NCI-H2227 treated with DMSO at 0.1 percent for 48 hours (cell line): ENCODE measurements at regions not wholly inside any gene's neighbourhood (a gene's known extent, or its start where the extent isn't known, plus 50 kb on each side); places are given as distances from the start of the nearest gene placed in this dataset.

ENCODE experiments used
- DNase-seq: peaks from one replicate; lab custom pipeline; 2025; lab: John Stamatoyannopoulos, UW

DNA sequence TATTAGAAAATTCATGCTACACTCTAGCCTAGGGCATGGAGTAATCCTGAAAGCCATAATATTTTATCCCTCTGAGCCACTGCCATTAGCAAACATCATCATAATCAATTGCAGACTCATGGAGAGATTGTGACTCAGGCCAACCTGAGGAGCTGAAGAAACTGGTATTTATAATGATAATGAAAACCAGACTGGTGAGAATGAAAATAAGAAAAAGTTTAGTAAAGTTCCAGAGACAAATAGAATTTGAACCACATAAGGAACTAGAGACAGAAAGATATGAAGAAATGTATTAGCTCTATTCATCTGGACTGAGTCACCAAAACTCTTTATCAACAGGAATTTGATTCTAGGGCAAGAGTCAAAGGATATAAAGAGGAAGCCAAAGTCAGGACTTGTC lies 158.7 kb downstream of the DRD1 start:
- no peak for DNase-seq

DNA sequence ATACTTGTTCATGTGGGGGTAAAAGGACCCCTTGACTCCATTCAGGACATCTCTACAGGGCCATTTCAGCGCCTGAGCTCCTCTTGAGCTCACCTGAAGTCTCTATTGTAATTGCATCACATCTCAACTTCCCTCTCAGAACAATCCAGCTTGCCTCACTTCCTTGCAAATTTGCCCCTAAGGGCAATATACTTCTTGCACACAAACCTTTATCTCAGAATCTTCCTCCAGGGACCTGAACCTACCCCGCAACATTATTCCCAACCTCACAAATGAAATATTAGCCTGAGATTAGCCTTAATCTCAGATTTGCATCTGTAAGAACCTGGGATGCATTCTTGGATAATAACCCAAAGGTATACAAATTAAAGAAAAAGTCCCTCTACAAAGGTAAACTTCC lies 159.2 kb downstream of the DRD1 start:
- DNase-seq, result no peak

DNA sequence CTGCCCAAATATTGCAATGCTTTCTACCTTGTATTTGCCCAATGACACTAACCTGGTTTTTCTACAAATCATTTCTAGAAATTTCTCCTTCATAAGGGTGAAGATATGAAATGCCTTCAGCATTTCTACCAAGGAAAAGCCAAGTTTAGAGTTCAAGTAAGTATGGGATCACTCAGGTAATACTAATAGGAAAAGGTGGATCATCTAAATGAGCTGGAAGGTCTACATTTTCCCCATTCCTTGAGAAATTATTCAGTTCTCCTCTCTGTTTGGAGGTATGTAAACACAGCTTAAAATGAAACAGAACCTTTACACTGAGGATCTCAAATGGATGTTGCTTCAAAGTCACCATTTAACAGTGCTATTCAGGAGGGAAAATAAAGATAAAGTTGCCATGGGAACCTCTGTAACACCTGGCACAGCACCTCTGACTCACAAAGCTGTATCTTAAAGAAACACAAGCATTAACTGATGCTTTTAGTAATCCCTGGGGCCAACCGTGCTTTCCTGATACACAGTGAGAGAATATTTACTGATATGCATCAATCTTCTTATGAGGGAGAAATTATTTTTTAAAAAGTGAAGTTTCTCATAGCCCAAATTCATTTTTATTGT lies 161.3 kb downstream of the DRD1 start:
- DNase-seq, result no peak

DNA sequence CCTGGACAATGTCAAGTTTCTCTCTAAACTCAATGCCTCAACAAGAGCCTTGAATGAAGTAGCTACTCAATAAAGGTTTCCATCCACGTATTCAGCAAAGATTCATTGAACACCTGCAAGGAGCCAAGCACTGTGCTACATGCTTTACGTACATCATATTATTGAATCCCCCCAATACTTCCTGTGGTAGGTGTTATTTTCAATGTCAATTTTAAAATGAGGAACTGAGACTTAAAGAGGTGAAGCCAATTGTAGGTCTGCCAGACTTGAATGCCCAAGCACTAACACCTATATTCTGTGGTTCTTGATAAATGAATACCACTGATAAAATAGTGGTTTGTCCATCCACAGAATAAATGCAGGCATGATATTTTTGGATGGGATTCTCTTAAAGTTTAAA lies 162.3 kb downstream of the DRD1 start:
- DNase-seq, result no peak

DNA sequence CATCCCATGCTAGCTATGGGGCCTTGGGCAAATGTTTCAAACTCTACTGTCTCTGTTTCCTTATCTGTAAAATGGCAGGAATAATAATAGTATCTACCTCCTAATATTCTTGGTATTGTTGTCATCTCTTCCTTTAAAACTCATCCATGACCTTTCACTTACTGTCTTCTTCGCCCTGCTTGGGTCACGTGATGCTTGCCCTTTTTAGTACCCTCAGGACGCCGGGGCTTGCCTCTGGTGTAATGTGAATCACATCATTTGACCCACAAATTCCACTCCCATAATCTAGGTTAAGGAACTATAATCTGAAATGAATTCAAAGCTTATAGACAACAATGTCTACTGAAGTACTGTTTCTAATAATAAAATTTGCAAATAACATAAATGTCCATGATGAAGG lies 162.7 kb downstream of the DRD1 start:
- DNase-seq, result no peak

DNA sequence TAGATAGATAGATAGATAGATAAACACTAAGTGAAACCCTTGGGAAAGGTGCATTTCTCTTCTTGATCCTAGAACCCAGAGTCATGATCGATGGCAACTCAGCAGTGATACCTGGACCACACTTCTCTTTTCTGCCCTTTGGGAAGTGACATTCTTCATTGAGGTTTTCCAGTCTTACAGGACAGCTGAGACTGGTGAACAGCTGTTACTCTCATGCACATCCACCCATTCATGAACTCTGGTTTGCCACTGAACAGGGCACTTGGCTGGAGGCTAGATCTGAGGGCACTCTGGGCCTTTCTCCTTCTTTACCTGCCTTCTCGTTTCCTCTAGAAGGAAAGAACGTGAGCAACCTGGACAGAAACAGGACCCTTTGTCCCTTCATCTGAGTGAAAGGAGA lies 164.5 kb downstream of the DRD1 start:
- DNase-seq, result no peak

DNA sequence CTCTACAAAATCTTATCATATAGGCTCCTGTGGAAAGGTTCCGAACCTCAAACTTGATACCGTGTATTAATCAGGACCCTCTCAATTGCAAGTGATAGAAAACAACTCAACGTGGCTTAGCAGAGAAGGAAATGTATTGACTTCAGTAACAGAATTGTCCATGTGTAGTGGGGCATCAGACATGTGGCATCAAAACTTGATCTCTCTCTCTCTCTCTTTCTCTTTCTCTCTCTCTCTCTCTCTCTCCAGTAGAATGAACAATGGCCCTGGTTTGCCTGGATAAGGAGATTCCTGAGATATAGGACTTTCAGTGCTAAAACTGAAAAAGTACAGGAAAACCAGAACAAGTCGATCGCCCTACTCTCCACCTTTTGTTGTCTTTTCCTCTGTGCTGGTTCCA lies 168.2 kb downstream of the DRD1 start:
- no peak for DNase-seq

DNA sequence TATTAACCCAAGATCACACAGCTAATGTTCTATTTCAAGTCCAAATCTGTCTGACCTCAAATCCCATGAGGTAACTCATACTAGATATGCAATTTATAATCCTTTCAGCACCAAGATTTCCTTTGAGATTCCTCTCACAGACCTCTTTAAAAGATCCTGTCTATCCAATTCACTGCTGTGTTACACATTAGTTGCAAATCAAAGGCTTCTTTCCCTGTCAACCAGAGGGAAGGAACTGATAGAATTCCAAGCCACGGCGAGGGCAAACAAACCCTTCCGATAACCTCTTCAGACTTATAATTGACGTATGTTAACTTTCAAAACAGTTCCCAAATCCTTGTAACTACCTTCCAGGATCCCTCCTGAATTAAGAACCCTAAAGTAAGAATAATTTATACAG lies 168.9 kb downstream of the DRD1 start:
- no peak for DNase-seq

DNA sequence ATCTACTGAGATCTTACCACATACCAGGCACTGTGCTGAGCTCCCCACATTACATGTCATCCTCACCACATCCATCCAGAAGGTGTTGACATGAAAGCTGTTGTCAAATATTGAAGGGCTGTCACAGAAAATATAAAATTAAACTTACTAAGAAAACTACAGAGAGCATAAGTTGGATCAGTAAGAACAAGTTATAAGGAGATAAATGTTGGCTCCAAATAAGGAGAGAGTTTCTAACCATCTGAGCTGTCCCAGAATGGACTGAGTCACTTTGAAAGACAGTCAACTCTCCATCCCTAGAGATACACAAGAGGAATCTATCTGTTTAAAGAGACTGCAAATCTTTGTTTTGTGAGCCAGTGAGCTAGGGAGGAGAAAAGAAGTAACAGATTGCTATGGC lies 169.8 kb downstream of the DRD1 start:
- DNase-seq, result no peak

DNA sequence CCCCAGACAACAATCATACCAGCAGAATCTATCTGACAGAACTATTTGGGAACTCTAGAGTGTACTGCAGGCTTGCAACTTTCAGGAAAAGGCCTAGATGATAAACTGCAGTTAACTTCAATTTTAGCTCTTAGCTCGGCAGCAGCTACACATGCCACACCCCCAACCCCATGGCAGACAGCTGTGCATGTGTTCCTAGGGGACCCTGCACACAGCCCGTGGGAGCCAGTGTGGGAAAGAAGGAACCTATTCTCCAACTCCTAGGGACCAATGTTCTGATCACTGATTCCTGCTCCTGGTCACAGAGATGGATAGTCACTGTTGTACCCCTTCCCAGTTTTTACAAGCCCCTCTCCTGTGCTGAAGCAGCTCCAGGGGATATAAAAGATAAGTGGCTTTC lies 179.6 kb downstream of the DRD1 start:
- no peak for DNase-seq

DNA sequence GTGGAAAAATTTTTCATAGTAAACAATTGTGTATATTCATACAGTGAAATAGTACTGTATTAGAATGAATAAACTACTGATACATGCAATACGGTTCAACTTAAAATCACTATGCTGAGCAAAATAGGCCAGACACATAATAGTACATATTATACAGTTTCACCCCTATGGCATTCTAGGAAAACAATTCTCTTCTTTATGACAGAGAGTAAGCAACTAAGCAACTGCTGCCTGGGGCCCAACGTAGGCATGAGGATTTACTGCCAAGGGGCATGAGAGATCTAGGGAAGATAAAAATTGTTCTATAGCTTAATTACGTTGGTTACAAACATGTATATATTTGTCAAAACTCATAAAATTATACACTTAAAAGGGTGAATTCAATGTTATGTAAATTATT lies 180.2 kb downstream of the DRD1 start:
- no peak for DNase-seq

DNA sequence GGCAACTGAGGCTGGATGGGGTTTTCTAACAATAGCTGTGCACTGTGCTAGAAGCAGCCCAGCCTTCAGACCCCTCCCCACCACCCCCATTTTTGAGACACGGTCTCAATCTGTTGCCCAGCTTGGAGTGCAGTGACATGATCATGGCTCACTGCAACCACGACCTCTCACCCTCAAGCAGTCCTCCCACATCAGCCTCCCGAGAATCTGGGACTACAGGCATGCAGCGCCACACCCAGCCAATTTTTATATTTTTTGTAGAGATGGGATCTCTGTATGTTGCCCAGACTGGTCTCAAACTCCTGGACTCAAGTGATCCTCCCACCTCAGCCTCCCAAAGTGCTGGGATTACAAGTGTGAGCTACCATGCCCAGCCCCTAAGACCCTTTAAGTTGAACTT lies 182.5 kb downstream of the DRD1 start:
- DNase-seq, result no peak

DNA sequence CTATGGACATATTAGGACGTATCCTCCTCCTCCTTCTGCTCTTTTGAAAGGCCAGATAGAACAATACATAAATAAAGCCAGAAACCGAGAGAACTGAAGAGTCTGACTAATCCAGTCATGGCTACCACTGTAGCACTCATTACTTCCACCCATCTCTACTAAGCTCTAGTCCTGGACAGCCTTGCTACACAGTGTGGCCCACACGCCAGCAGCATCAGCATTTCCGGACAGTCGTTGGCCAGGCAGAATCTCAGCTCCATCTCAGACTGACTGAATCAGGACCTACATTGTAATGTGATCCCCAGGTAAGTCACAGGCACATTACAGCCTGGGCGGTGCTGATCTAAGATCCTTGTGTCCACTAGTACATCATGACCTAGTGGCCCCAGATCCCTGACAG lies 182.9 kb downstream of the DRD1 start:
- no peak for DNase-seq

DNA sequence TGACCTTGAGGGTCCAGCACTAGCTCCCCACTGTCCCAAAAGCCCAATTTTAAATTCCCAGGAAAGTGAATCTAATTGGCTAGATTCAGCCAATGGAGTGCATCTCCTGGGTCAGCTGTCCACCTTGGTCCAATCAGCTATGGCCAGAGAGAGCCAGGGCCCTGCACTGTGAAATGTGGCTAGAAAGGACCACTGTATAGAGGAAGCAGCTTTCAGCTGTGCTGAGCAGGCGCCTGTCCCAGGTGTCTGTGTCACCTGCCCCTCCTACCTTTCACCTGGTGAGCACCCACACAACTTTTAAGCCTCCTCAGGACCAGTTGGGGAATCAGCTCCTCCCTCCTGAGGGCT lies 186.2 kb downstream of the DRD1 start:
- DNase-seq, result no peak

DNA sequence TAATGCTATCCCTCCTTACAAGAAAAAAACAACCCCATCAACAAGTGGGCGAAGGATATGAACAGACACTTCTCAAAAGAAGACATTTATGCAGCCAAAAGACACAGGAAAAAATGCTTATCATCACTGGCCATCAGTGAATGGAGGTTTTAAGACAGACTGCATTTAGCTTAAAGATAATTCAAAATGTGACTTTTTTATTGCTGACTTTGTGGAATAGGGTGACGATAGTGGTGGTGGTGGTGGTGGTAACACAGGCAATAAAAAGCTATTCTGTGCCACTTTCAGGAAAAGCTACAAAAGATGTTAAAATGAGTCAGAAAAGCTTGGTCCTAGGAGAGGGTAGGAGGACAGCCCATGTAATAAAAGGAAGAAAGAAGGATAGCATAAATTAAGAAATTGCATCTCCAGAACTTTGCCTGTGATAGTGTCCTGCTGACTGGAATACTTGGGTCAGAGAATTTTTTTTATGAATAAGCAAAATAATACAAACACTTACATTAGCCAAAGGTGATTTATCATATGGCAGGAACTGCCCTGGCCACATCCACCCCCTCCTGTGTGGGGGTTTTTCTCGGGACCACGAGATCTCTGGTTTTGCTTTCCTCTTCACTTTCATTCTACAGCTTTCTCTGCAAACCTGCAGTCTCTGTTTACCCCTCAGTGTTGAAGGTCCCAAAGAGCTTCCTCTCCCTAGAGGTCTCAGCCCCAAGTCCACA lies 186.7 kb downstream of the DRD1 start:
- DNase-seq, result no peak

DNA sequence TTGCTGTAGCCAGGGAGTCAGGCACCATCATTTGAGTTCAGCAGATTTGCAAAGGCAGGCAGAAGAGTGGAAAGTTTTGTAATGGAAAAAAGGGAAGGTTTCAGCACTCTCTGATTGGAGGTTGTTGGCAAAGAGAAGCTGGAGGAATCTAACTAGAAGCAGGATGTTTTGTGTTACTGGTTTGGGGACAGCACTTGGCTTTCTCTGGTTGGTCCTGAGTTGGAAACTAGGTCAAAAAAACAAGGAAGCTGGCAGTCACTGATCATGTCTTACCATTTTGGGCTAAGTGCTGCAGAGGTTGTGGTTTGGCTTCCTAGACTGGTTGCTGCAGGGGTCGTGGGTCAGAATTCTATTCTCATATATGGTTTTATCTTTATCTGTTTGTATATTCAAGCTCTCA lies 189.8 kb downstream of the DRD1 start:
- no peak for DNase-seq

DNA sequence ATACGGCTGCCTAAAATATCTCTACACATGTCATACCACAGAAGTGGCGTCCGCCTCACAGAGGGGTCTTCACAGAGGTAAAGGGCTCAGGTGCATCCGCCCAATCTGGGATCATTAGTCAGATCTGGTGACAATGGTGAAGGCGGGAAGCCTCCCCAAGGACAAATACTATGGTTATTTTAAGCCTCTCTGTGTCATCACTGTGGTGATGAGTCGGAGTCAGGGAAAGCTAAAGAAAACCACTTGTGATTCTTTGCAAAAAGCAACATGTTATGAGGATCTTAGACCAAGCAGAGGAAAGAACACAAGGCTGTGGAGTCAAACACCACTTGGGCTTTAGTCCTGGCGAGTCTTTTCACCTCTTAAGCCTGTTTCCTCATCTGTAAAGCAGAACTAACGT lies 190.4 kb downstream of the DRD1 start:
- DNase-seq, result no peak

DNA sequence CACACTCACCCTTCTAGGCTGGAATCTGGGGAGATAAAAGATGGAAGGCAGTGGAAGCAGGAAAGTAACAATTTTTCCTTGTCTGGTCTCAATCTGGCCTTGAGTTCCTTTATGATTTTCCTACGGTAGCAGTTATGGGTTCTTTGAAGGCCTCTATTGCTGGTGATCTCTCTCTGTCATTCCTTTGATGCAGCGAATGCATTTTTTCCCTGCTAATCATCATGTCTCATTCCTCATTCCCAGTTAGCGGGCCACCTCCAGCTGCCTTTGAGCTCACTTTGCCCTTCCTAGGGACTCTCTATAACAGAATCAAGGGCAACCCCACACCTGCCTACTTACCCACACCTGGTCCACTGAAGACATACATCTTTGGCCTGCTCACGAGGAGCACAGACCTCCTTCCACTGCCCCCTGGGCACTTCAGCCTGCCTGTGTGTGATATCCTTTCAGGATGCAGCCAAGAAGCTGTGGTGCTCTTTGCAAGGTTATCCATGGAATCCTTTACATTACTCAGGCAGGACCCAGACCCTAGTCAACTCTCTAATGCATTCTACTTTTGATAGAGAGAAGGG lies 191.7 kb downstream of the DRD1 start:
- no peak for DNase-seq

DNA sequence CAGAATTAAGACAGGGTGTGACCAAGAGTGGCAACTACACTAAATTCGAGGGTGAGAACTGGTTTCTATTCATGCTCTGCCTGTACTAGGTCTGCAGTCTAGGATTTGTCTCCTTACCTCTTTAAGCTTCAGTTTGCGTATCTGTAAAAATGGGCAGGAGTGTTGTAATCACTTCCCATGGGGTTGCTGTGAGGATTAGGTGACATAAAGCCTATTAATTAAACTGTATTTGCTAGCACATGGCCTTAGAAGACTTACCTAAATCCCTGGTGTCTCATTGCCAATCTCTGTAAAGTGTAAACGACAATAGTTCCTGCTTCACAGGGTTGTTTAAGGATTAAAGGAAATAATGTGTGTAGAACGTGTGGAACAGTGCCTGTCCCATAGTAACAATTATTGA lies 193.6 kb downstream of the DRD1 start:
- no peak for DNase-seq

DNA sequence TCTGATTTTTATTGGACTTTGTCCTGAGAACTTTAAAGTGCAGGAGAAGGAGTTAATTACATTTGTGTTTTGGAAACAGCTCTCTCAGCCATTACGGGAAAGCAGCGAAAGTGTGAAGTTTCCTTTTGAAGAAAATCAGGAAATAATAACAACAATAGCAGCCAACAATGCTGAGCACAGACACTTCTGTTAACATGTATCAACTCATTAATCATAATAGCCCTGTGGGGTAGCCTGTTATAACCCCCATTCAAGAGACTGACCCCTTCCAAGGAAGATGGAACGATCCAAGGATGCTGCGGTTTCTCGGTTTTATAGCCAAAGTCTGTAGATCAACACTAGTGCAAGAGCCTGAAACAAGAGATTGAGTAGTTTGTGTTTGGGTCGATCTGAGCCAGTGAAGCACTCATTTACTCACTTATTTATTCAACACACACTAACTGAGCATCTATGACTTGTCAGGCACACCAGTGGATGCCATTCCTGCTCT lies 195.5 kb downstream of the DRD1 start:
- DNase-seq, result no peak

DNA sequence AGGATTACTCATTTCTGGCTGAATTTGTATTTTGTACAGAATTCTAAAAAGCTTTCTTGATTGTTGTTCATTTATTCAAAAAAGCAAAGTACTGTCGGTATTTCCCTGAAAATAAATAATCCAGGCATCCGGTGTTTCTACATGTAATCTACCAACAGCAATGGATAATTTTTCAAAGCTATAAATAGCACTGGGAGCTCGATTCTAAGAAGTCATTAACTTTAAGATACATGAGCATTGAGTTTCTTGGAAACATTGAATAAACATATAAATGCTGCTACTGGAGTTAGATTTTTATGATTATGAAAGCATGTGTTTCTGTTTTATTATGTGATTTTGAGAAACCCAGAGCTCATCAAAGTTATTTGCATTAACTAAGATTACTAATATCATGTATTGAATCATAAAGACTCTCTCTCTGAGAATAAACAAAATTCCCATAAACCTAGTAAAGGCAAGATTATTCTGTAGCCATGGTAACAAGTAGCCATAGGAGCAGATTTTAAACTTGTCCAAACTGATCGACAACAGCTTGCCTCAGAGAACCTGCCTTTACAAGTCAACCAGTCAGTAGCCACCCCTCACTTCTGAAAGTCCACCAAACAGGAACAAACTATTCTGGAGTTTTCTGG lies 197.0 kb downstream of the DRD1 start:
- DNase-seq, result no peak

DNA sequence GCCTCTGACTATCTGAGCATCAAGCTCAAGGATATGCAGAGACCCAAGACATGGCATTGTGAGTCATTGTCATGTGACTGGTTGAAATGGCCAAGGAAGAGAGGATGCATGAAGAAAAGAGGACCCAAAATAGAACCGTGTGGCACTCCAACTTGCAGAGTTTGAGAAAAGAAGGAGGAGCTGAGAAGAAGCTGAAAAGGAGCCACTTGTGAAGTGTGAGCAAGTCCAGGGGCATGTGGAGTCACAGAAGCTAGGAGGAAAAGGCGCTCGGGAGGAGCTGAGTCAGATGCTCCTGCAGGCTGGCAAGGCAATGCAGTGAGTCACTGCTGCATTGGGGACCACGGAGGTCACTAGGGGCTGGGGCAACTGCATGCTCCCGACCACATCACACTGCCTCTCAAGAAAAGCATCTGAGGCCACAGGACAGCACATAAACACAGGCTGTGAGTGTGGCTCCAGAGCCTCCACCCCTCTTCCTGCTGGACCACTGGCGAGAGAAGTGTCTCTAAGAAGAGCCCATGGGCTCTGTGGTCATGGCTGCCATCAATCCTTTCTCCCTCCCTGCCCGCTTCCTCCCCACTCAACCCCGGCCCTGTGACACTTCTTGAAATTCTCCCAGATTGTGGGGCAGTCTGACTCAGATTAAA lies 197.6 kb downstream of the DRD1 start:
- DNase-seq, result no peak

DNA sequence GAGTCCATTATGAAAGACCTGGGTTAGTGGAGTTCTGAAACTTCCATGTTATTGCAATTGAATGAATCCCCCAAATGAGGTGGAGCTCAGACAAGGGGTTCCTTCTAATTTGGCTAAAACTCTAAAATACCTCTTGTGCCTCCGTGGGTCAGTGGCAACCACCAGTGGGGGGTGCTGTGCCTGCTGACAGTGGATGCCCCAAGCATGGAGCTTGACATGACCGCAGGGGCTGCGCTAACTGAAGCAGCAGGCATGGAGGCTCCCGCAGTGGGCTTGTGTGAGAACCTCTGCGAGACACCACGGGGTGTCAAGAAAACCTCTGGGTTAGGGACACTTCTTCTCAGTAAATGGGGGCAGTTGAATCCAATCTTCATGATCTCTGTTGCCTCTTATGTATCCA lies 200.5 kb downstream of the DRD1 start:
- DNase-seq, result no peak
